DMS153 treated with DMSO at 0.1 percent for 48 hours (cell line): ENCODE measurements at regions not wholly inside any gene's neighbourhood (a gene's known extent, or its start where the extent isn't known, plus 50 kb on each side); places are given as distances from the start of the nearest gene placed in this dataset.
"Not testable (repeated sequence)": the region's sequence is repeated elsewhere in the genome, so short reads cannot be mapped to it uniquely, and the experiment has no call there.

ENCODE experiments used
- DNase-seq: peaks from one replicate; lab custom pipeline; 2025; ENCODE audit not compliant: unreplicated experiment; lab: John Stamatoyannopoulos, UW

GRCh38 chr5:96209829-96210228 is 223.2 kb downstream of the PCSK1 start:
- DNase-seq: no peak

- no peak for DNase-seq
These were observed 225.6 kb downstream of the PCSK1 start for GRCh38 chr5:96207420-96207819.

GRCh38 chr5:96203761-96204160 is 229.3 kb downstream of the PCSK1 start:
- no peak for DNase-seq

- DNase-seq: no peak
These were observed 231.5 kb downstream of the PCSK1 start for GRCh38 chr5:96201503-96201902.

DNA sequence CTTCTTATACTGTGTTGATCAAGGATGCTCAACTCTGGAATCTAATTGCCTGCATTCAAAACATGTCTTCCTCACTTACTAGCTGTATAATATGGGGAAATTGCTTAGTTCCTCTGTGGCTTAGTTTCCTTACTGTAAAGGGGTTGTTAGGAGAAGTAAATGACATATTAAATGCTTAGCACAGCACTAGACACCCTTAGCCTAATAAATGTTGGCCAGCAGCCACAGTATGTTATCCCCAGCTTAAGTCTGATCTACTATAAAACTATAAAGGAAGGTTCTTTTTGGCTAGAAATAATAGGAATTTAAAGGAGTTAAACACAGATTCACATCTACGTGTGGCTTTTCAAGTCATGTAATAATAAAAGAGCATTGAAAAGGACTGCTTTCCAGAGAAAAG is 232.4 kb downstream of the PCSK1 start:
- DNase-seq: no peak

- no peak for DNase-seq
These were observed 233.3 kb downstream of the PCSK1 start for GRCh38 chr5:96199713-96200183.

DNA sequence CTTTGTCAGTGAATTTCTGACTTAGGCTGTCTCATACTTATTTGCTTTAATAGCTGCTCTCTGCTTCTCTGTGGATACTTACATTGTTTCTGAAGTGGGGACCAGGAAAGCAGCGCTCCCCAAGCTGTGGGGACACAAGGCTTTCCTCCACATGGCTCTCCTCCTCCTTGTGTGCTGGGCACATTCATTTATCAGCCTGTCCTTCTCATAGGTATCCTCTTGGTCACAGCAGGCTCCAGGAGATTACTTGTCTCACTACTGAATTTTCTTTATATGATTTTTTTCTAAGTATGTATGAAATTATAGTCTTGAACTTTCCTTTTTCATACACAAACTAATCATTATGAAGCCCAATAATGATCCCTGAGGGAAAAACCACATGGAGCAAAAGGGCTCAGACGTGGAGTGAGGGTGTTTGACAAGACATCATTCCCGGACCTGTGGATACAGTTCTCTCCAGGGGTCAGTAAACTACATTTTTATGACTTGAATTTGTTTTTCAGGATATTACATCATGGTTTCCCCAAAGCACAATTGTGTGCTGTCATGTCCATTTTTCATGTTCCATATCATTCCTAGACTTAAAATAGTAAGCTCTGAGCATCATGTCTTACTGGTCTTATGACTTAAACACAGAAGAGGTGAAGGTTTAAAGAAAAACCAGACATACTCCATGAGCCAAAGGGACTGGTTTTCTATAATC is 234.5 kb downstream of the PCSK1 start:
- no peak for DNase-seq

- DNase-seq: not testable (repeated sequence)
These were observed 235.3 kb downstream of the PCSK1 start for GRCh38 chr5:96197767-96198166.

GRCh38 chr5:96197347-96197746 is 235.7 kb upstream of the ELL2 start:
- no peak for DNase-seq

DNA sequence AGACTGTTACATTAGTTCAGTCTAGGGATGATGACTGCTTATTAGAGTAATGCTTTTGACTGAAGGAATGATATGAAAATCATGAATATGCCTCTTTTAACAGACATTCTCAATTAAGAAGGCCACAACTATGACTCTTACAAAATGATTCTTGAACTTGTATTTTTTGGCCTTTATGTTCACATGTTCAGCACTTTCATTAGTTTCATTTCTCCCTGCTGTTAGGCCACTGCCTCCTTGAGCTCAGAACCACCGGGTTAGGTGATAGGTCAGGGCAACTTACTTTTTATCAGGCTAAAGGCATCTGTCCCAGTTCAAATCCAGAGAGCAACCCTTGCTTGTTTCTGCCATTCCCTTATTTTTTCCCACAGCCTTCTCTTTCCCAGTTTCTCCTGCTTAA is 235.2 kb upstream of the ELL2 start:
- DNase-seq: no peak

- DNase-seq: no peak
These were observed 234.8 kb upstream of the ELL2 start for GRCh38 chr5:96196407-96196806.

GRCh38 chr5:96195123-96195522 is 233.5 kb upstream of the ELL2 start:
- no peak for DNase-seq

DNA sequence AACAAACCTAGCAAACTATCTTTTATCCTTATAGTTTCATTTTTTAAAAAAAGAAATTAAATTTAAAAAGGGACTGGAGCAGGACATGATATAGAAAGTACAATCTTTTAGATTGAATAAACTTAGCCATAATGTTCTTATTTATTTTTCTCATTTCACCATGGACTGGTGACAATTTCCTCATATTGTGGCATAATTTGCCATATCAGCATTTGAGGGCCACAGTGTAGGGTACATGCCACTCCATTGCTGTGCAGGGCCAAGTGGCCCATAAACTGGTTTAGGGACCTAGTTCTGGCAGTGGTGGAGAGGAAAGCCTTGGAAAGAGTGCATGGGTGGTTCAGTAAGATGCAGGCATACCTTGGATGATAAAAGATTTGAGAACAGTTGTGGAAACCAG is 232.9 kb upstream of the ELL2 start:
- DNase-seq: no peak

DNA sequence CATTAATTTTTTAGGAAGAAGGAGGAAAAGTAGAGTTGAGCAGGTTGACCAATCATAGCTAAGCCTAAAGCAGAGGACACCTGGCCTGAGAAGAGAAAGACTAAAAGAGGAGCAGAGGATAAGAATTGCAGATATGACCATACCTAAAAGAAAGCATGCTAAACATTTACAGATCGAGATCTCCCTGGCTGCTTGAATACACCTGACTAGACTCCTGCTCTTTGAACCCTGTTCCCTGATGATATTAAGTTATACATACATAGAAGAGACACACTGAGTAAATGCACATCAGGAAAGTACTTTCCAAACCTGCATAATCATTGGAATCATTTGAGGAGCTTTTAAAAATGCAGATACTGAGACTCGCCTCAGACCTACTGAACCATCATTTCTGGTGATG is 232.3 kb upstream of the ELL2 start:
- DNase-seq: no peak

DNA sequence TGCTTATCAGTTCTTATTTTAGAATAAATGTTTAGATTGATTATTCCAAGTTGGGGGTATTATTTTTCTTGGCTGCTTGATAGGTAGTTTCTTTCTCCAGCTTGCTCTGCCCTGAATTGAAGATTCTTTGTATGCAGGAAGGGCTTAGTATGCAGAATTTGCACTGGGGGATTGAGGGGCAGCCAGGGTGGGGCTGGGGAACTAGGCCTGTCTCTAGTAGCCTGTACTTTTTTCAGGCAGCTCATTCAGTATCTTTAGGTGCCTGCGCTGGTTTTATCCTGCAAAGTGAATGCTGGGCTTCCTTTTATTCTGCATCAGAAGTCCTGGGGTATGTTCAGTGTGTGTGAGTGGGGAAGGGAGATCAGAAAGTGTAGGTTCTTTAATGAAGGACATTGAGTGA is 228.3 kb upstream of the ELL2 start:
- no peak for DNase-seq

DNA sequence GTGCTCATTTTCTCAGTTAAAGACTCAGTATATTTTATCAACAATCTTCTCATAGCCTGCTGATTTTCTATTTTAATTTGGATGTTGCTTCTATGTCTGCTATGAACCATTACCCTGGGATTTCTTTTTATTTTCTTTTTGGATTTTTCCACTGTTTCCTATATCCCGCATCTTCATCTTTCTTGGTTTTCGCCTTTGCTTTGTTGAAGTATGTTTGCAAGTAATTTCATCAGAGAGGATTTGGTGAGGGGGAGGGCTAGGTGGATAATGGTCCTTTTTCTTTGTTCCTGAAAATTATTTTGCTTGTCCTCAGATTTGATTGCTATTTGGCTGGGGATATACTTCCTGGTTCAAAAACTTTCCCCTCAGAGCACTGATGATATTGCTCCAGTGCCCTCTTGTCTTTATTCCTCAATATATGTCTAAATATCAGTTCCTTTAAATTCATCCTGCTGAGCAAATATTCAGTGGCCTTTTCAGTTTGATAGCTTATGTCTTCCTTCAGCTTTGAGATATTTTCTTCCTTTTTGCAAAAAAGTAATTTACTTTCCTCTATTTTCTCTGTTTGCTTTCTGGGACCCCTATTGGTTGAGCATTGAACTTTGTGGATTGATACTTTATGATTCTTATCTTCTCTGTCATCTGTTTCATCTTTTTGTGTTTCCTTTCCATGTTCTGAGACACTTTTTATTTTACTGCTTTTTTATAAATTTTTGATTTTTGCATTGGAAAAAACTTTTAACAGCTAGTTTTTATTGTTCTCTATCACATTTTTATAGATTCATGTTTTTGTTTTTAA is 227.6 kb upstream of the ELL2 start:
- DNase-seq: no peak

GRCh38 chr5:96187309-96188027 is 225.8 kb upstream of the ELL2 start:
- DNase-seq: no peak

DNA sequence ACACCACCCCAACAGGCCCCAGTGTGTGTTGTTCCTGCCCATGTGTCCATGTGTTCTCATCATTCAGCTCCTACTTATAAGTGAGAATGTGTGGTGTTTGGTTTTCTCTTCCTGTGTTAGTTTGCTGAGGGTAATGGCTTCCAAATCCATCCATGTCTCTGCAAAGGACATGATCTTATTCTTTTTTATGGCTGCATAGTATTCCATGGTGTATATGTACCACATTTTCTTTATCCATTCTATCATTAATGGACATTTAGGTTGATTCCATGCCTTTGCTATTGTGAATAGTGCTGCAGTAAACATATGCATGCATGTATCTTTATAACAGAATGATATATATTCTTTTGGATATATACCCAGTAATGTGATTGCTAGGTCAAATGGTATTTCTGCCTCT is 222.9 kb upstream of the ELL2 start:
- DNase-seq: not testable (repeated sequence)

DNA sequence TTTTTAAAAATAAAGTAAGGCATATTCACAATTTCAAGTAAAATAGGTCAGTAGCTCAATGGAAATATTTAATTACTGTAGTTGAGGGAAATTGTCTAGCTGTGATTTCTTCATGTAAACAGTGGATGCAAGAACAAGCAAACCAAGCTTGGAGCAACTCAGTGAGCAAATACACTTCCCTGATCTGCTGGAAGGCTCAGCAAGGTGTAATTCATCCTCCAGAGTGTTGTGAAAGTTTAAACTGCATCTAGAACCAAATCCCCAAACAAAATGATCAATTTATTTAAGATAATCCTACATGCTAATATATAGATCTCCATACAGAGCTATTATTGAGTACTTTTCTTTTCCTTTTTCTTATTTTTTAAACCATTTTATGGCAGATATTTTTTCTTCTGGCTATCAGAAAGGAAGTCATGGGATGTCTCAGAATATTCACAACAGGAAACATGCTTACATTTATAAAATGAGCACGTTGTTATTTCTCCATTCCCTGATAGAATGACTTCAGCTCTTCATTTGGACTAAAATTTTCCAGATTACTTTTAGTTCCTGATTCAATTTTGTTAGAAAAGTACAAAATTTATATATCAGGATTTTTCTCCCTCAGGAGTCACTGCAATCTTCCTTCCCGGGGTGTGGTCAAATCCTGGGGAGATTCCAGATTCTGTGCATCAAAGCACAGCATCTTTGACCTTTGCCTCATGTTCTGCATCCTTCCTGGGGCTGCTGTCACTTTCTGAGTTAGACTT is 219.2 kb upstream of the ELL2 start:
- no peak for DNase-seq

DNA sequence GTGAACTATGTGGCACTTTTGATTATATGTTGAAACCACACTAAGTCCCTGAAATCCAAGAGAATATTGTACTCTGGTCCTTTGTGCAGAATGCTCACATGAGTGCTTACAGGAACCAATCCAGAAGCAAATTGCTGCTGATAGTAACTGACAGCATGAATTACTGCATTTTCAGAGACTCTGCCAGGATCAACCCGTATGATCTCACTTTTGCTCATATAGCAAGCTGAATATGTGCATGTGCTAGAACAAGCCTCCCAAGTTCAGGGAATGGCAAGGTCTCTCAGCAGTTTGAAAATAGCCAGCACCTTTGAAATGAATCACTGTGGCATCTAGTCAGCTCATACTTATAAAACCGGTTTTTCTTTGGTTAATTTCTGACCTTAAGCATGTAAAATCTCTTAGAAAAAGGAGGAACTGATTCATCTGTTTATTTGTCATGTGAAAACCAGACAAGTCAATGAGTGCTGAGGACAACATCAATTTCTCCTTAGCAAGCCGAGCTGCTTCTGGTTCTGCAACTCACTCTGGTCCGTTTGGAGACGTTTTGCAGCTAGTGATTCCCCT is 215.7 kb upstream of the ELL2 start:
- DNase-seq: no peak

DNA sequence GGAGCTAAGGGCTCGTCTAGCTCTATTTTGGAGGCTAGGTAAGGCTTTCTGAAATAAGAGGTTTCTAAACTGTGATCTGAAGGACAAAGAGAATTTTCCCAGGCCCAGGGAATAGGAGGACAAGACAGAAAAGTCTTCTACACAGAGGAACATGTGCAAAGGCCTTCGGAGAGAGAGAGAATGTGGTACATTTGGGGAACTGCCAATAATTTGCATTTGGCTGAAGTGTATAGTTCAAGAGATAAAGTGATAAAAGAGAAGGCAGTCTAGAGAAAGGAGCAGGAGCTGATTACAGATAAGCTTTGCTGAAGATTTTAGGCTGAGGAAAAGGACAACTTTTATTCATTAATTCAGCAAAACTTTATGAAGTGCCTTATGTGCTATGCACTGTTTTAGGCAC is 214.4 kb upstream of the ELL2 start:
- DNase-seq: no peak
